Peyer's patch (tissue), 4 donors: ENCODE measurements at regions not wholly inside any gene's neighbourhood (a gene's known extent, or its start where the extent isn't known, plus 50 kb on each side); places are given as distances from the start of the nearest gene placed in this dataset.

ENCODE experiments used
- CTCF ChIP-seq, 6 experiments: fragments of 450-650 bp in 4 of 6; fragments of 200-600 bp in 2 of 6; sonication (generic) in 1 of 6; IDR thresholded peaks; one replicate each; pipeline ENCODE4 v1.5.1; 2017 to 2019; ENCODE audit warnings: antibody characterized with exemption in 6 of 6, mild to moderate bottlenecking in 3 of 6, moderate library complexity in 1 of 6
- POLR2A ChIP-seq, 2 donors: fragments of 450-650 bp; IDR thresholded peaks; one replicate each; pipeline ENCODE4 v1.5.1; 2017; ENCODE audit warnings: antibody characterized with exemption in 2 of 2, mild to moderate bottlenecking in 2 of 2, moderate library complexity in 2 of 2

- TF ChIP-seq CTCF (IDR thresholded peaks at IDR 0.05) (no peak), POLR2A (IDR thresholded peaks at IDR 0.05) (no peak)
Measured at GRCh38 chr14:82060219-82060618, 526.6 kb upstream of the SEL1L start.
